ENCODE measurements at regions not wholly inside any gene's neighbourhood (a gene's known extent, or its start where the extent isn't known, plus 50 kb on each side); places are given as distances from the start of the nearest gene placed in this dataset.
A peak's percentile ranks its signal among the peaks of the same experiment; 100 is the strongest.

GRCh38 chr20:59403261-59403961, 103.0 kb downstream of the EDN3 start:
- ChIA-PET POLR2A (no interaction called here), CTCF (interaction anchor here (1.0 to 1.4 kb wide), 4 partner anchors 18 to 533 kb away, joined by 3 to 5 read pairs (median 4); no protein-coding TSS in a partner anchor)
- peaks cover 9 to 12% of the 10 kb centered on the region in 2 experiments for H3K27me3 ChIP-seq (ENCODE audit: control insufficient read depth in 2 of 2, insufficient read depth in 2 of 2, low read length in 2 of 2)
- no peak overlapping the region for H3K27ac ChIP-seq (ENCODE audit: insufficient read depth, low read depth, low read length)
- H2AFZ ChIP-seq (ENCODE audit: low read depth, low read length) = no peak overlapping the region
- H3K4me2 ChIP-seq (ENCODE audit: insufficient read depth, low read length) = no peak overlapping the region
- no peaks in the 10 kb centered on the region for H3K9me3 ChIP-seq (replicated peaks; ENCODE audit: control insufficient read depth, insufficient read depth, low read length)
- intact Hi-C loops (cut with micrococcal nuclease) = loop anchor here (1.0 to 10.0 kb wide), 3 partner anchors 179 to 533 kb away; no protein-coding TSS in a partner anchor
- no peaks in the 10 kb centered on the region for H3K4me1 ChIP-seq (ENCODE audit: control insufficient read depth, extremely low read depth, insufficient read depth, low read length)
- BruUV-seq (replicated peaks) = no TSS peak
- DNase-seq (ENCODE audit: low read depth, low spot score) (peak; percentile 16), FAIRE-seq (no peak)
- no peak overlapping the region for H3K9ac ChIP-seq (replicated peaks; ENCODE audit: extremely low read depth, insufficient read depth, low read length)
- dilution Hi-C loops (cut with MboI; ENCODE audit: extremely low pct_ligation_motif_present, low sequenced_read_pairs) = no loop called here
- H4K20me1 ChIP-seq (replicated peaks; ENCODE audit: control insufficient read depth, extremely low read depth, insufficient read depth, low read length) = no peaks in the 10 kb centered on the region
- no peak overlapping the region for H3K4me3 ChIP-seq (replicated peaks in 1 of 3; ENCODE audit: insufficient read depth in 1 of 3, low read depth in 1 of 3, low read length in 3 of 3)
- no peaks in the 10 kb centered on the region for H3K79me2 ChIP-seq (ENCODE audit: control insufficient read depth, insufficient read depth, low read length)
- H3K36me3 ChIP-seq (ENCODE audit: control insufficient read depth in 2 of 2, extremely low read depth in 1 of 2, insufficient read depth in 2 of 2, low read length in 2 of 2) = no peaks in the 10 kb centered on the region
- H3K9me1 ChIP-seq (replicated peaks; ENCODE audit: control insufficient read depth, extremely low read depth, insufficient read depth, low read length) = no peaks in the 10 kb centered on the region
- no peak for TF ChIP-seq POLR2A (IDR thresholded peaks at IDR 0.05; ENCODE audit: low read depth, low read length)
- TF ChIP-seq JUN (IDR thresholded peaks at IDR 0.05; ENCODE audit: borderline replicate concordance, insufficient read depth, insufficient read length, low read depth) = no peak
- TF ChIP-seq MAX (IDR thresholded peaks at IDR 0.05; ENCODE audit: insufficient read depth, insufficient read length) = no peak
- TF ChIP-seq CTCF (IDR thresholded peaks at IDR 0.05; ENCODE audit: extremely low read depth in 1 of 2, insufficient read depth in 1 of 2, low read depth in 1 of 2, low read length in 2 of 2) = peak; percentile 85 to 87

- no peaks in the 10 kb centered on the region for H3K4me1 ChIP-seq (ENCODE audit: control insufficient read depth, extremely low read depth, insufficient read depth, low read length)
- H3K79me2 ChIP-seq (ENCODE audit: control insufficient read depth, insufficient read depth, low read length) = no peaks in the 10 kb centered on the region
- ChIA-PET POLR2A (no interaction called here), CTCF (interaction anchor here (1.0 to 1.4 kb wide), 4 partner anchors 18 to 533 kb away, joined by 3 to 5 read pairs (median 4); no protein-coding TSS in a partner anchor)
- no peak overlapping the region for H3K9ac ChIP-seq (replicated peaks; ENCODE audit: extremely low read depth, insufficient read depth, low read length)
- H3K27ac ChIP-seq (ENCODE audit: insufficient read depth, low read depth, low read length) = no peak overlapping the region
- H3K9me1 ChIP-seq (replicated peaks; ENCODE audit: control insufficient read depth, extremely low read depth, insufficient read depth, low read length) = no peaks in the 10 kb centered on the region
- peaks cover 9 to 12% of the 10 kb centered on the region in 2 experiments for H3K27me3 ChIP-seq (ENCODE audit: control insufficient read depth in 2 of 2, insufficient read depth in 2 of 2, low read length in 2 of 2)
- H3K4me3 ChIP-seq (replicated peaks in 1 of 3; ENCODE audit: insufficient read depth in 1 of 3, low read depth in 1 of 3, low read length in 3 of 3) = no peak overlapping the region
- TF ChIP-seq JUN (IDR thresholded peaks at IDR 0.05; ENCODE audit: borderline replicate concordance, insufficient read depth, insufficient read length, low read depth) (no peak), FOS (IDR thresholded peaks at IDR 0.05; ENCODE audit: borderline replicate concordance, insufficient read depth, low read length) (no peak), POLR2AphosphoS5 (IDR thresholded peaks at IDR 0.05; ENCODE audit: insufficient read depth, low read depth, low read length) (no peak), GATA2 (IDR thresholded peaks at IDR 0.05; ENCODE audit: insufficient read depth, insufficient read length, low read depth, low read length) (no peak), EZH2 (IDR thresholded peaks at IDR 0.05; ENCODE audit: borderline replicate concordance, low read depth, low read length, severe bottlenecking) (no peak), MYC (IDR thresholded peaks at IDR 0.05; ENCODE audit: low read depth, low read length) (no peak), CTCF (IDR thresholded peaks at IDR 0.05; ENCODE audit: extremely low read depth in 1 of 2, insufficient read depth in 1 of 2, low read depth in 1 of 2, low read length in 2 of 2) (no peak), POLR2A (IDR thresholded peaks at IDR 0.05; ENCODE audit: low read depth, low read length) (no peak), MAX (IDR thresholded peaks at IDR 0.05; ENCODE audit: insufficient read depth, insufficient read length) (no peak)
- dilution Hi-C loops (cut with MboI; ENCODE audit: extremely low pct_ligation_motif_present, low sequenced_read_pairs) (no loop called here), intact Hi-C loops (cut with micrococcal nuclease) (loop anchor here (1.0 to 10.0 kb wide), 3 partner anchors 179 to 534 kb away; no protein-coding TSS in a partner anchor)
- H2AFZ ChIP-seq (ENCODE audit: low read depth, low read length) = no peak overlapping the region
- FAIRE-seq (no peak), DNase-seq (ENCODE audit: low read depth, low spot score) (no peak)
- BruUV-seq (replicated peaks) = no TSS peak
- no peaks in the 10 kb centered on the region for H3K36me3 ChIP-seq (ENCODE audit: control insufficient read depth in 2 of 2, extremely low read depth in 1 of 2, insufficient read depth in 2 of 2, low read length in 2 of 2)
- H3K4me2 ChIP-seq (ENCODE audit: insufficient read depth, low read length) = no peak overlapping the region
- H4K20me1 ChIP-seq (replicated peaks; ENCODE audit: control insufficient read depth, extremely low read depth, insufficient read depth, low read length) = no peaks in the 10 kb centered on the region
- H3K9me3 ChIP-seq (replicated peaks; ENCODE audit: control insufficient read depth, insufficient read depth, low read length) = no peaks in the 10 kb centered on the region
Measured at GRCh38 chr20:59403962-59404314, 103.5 kb downstream of the EDN3 start.

All from endothelial cell of umbilical vein (primary cell).